ENCODE measurements at regions not wholly inside any gene's neighbourhood (a gene's known extent, or its start where the extent isn't known, plus 50 kb on each side); places are given as distances from the start of the nearest gene placed in this dataset.
"Not testable (repeated sequence)": the region's sequence is repeated elsewhere in the genome, so short reads cannot be mapped to it uniquely, and the experiment has no call there.

DNA sequence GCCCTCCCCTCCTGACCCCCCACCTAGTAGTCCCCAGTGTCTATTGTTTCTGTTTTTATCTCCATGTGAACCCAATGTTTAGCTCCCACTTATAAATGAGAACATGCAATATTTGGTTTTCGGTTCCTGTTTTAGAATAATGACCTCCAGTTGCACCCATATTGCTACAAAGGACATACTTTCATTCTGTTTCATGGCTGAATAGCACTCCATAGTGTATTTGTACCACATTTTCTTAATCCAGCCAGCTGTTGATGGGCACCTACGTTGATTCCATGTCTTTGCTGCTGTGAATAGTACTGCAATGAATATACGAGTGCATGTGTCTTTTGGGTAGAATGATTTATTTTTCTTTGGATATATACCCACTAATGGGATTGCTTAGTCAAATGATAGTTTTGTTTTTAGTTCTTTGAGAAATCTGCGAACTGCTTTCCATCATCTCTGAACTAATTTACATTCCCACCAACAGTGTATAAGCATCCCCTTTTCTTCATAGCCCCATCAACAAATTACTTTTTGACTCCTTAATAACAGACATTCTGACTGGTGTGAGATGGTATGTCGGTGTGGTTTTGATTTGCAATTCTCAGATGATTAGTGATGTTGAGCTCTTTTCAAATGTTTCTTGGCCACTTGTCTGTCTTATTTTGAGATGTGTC, 128.4 kb upstream of the PHYHIPL start:
- no peak for DNase-seq

DNA sequence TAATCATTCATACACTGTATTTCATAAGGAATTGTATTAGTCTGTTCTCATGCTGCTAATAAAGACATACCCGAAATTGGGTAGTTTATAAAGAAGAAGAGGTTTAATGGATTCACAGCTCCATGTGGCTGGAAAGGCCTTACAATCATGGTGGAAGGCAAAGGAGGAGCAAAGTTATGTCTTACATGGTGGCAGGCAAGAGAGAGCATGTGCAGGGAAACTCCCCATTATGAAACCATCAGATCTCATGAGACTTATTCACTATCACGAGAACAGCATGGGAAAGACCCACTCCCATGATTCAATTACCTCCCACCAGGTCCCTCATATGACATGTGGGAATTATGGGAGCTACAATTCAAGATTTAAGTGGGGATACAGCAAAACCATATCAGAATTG, 122.9 kb upstream of the PHYHIPL start:
- not testable (repeated sequence) for DNase-seq

DNA sequence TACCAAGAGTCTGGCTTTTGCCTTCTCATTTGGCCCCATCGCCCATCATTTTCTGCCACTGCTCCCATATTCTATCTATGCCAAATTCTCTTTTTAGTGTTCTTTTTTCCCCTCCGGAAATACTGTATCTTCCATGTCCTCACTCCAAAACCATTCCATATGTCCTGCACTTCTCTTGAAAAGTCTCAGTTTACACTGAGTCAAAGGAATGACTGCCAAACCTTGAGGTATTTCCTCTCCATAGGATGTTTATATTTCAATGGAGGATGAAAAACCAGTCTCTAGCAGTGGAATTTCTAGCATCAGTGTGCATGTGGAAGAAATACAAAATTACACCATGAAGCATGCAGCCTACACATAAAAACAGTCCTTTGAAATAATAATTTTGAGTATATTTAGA, 121.4 kb upstream of the PHYHIPL start:
- no peak for DNase-seq

DNA sequence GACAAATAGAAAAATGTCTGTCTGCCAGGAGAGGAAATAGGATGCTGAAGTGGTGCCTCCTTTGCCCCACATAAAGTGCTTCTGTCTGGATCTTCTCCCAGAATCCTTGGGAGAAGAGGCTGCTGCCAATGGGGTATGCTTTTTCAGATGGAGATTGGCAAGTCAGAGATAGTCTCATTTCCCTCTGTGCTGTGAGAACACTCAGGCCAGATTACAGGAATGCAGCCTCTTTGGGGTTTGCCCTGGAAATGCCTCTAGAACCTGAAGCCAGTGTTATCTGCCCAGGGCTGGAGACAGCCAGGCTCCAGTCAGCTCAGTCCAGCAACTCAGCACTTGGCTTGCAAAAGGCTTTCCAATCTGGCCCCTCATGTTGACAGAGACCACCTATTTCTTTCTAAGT, 119.1 kb upstream of the PHYHIPL start:
- DNase-seq = no peak

DNA sequence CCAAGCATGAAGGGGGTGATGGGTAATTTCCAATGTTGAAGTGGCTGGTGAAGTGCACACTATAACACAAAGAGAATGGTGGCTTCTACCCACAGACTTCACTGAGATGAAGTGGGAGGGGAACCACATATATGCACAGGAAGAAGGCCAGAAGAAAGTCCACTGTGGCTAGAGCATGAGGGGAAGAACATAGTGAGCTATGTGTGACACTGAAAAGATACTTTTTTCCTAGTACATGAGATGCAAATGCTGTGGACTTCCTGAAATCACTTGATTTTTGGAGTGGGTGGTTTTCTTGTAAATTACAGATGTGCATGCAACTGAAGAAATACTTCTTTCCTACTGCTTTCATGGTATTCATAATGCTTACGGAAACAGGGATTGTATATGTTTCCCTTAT, 115.6 kb upstream of the PHYHIPL start:
- no peak for DNase-seq

DNA sequence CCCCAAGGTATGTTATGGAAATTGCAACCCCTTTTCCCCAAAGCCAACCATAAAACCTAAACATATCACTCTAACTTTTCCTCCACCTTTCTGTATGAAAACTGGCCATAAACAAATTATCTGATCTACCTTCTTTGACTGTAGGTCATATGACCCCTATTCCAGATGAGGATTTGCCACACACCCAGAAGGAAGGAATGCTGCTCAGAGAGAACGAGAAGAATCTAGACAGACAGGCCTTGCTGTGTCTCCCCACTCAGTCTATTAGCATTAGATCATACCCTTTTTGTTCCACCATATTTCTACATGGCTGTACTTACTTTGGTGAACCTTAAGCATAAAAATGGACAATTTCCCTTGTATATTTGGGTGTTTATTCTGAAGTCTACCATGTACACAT, 113.0 kb upstream of the PHYHIPL start:
- DNase-seq = no peak

DNA sequence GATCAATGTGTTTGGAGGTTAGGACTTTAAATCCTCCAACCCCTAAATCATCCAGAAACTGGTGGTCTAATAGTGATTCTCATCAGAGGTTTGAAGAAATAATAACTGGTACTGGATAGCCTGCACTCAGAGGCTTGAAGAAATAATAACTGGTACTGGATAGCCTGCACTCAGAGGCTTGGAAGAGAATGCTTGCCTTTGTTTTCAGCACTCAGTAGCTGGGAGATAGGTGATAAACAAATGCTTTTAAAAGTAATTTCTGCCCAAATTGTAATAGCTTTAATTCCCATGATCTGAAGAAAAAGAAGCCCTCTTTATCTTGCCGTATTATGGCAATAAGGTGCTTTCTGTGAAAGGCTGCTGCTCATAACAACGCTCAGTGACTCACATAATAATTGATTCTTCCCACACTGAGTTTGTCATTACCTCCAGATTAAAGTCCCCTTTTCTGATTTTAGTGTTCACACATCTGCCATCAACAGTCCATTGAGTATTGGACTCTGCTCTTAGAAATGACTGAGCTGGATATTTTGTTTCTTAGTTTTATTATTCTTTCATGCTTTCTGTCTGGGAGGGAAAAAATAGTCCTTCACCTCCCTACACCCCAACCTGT, 112.3 kb upstream of the PHYHIPL start:
- no peak for DNase-seq

DNA sequence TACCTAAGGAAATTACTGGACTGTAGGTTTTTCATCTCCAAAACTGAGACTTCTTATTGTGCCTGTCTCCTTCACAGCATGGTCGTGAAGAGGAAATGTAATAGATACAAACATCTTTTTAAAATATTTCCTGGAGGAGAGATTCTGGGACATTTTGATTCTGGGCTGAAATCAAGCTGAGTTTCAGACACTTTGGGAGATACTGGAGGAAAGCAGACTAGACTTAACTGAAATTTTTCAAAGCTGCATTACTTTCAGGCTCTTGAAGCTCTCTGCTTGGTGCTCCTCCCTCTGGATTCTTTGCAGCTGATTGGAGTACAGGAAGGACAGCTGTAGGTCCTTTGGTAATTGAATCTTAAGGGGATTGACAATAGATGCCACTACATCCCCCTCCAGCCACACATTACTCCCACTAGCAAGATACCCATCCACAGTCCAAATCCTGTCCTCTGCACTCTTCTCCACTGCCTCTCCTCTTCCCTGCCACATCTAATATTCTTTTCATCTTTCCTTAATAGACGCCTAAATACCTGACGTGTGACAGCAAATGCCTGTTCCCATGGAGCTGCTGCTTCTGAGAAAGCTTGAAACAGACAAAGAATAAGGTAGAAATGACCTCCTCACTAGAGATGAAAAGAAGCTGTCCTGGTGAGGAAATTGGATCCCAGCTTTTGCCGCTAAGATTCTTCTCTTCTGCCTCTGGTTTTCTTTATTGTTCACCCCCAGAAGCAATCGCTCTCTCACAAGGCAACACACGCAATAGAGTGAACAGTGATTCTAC, 111.5 kb upstream of the PHYHIPL start:
- no peak for DNase-seq

DNA sequence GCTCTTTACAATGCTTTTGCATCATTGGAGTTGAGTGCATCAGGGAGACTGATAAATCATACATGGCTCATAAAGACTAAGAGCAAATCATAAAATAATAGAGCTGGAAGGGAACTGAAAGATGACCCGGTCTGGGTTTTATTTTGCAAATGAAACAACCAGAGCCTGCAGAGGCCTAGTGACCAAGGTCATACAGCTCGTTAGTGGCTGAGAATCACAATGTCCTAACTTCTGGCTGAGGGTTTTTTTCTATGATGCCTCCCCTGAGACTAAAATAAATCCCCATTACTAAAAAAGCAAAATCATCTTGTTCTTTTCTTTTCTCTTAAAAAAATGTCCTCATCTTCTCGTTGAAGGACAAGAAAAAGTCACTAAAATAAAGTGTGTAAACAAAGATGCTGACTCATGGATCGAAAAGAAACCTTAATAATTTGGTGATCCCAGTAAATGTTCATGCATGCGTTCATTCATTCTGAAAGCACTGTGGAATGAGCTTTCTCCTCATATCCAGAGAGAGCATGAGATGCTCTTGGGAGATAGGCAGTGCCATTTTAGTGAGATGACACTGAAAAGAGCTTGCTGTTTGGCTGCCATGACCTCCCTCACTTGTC, 107.8 kb upstream of the PHYHIPL start:
- no peak for DNase-seq

DNA sequence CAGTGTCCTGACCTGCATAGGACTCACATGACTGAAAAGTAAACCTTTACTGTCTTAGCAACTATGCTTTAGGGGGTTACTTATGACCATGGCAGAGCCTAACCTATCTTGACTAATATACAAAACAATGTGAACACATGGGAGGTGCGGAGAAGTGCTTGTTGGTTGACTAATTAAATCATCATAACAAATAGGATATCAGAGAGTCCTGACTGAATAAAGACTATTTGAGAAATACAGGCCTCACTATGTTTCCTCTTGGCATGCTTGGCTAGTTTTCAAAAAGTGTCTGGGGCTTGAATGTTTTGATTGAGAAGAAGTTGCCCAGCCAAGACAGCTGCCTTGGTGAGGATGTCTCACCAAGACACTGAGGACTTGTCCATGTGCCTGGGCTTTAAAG, 104.4 kb upstream of the PHYHIPL start:
- DNase-seq = no peak

DNA sequence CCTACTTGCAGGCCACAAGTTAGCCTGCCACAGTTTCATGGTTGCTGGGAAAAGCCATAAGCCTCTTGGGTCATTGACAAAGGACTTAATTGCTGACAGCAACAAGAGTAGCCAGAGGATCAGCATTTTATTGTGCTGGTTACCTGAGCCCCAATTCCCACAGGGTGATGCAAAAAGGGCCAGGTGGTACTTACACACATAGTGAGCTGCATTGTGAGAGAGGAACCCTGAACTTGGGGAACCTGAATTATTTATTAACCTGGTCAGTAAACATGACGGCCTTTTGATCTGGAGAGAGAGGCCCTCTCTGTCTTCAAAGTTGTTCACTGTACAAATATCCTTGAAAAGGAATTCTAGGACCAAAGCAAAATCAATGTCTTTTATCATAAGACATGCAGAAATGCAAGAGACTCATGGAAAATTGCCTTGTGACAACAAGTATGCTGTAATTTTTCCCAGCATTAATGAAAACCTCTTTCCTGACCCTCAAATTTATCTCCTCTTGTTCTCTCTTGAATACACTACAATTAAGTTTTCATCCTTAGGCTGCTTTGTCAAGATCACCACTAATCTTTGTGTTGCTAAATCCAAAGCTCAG, 102.9 kb upstream of the PHYHIPL start:
- no peak for DNase-seq

DNA sequence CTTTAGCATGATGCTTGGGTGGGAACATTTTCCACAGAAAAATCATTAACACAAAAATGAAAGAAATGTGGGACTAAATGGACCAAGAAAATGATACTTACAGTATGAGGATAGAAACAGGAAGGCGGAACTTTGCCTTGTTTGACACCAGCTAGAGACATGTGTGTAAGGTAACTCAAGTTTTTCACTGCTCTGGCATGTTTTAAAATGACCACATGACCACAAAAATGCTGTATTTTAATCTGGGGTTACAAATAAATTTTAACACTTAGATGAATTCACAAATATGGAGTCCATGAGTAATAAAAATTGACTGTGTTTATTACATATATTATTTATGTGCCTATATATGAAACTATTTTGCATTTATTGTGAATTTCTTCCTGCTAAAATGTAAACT, 100.9 kb upstream of the PHYHIPL start:
- no peak for DNase-seq

DNA sequence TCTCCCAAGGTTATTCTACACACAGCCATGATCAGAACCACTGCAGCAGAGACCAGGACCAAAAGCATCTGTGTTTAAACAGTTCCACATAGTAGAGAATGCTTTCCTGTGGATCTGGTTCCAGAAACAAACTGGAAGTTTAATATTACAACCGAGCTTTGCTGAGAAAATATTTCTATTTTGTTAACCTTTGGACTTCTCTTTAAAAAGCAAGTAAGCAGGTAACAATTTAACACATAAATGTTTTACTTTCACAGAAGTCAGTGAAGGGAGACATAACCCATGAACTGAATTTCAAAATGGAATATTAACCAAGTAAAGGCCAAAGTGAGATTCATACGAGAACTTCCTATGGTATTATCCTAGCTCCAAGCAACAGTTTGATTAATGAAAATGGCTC, 98.6 kb upstream of the PHYHIPL start:
- DNase-seq = no peak

DNA sequence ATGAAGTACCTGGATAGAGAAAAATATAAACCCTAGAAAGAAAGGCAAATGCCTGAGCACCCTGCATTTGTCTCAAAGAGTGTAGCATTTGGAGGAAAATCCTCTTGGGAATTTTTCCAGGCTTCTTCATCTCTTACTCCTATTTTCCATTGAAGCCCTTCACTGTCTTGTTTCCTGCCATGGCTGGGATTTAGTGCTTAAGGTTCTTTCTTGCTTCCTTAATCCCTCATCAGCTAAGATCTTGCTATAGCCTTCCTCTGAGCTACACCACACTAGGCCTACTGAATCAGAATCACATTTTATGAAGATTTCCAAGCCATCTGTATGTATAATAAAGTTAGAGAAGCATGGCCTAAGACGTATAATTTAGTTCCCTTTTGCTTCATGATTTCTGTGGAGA, 97.5 kb upstream of the PHYHIPL start:
- no peak for DNase-seq

DNA sequence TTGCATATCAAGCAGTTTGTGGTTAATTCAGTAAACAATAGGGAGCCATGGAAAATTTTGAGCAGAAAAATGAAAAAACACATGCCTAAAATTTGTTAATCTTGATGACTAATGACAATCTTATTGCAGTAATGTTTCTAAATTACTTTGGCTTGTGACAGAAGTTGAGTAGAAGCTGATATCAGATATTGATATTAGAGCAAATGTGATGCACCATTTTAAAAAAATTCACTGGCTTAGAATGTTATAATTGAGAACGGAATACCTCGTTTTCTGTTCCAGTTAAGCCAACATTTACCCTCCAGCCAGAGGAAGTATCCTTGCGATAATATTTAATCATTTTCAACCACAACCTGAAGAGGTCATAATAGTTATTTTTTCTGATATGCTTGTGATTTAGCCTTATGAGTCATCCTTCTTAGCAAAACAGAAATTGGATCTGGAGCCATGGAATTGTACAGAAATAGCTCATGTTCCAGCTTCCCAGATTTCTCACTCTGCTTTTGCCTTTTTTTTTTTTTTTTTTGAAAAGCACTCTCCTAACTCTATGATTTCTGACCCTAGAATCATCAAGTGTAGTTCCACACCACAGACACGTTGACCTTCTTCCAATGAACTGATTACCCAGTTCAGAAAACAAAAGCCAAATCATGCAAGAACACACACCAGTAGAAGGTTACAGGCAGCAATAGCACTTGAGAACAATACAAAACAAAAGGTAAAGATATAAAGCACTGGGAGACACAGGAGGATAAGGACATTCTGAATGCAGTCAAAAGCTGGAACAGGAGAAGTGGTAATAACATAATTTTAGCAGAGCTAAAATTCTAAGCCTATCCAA, 96.8 kb upstream of the PHYHIPL start:
- DNase-seq = no peak

DNA sequence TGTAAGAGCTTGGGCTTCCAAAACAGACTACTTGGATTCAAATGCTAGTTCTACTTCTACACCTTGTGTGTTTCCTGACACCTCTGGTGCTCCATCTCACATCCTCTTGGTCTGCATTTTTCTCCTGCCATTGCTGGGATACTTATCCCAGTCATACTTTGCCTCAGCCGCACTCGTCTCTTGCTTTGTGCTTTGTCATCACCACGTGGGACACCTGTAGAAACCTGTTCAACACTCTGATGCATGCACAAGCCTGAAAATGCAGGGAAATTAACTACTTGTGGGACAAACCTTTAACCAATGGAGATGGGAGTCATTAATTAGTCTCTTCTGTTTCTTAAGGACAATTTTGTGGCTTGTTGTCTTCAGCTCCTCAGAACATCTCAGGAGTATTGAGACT, 94.2 kb upstream of the PHYHIPL start:
- DNase-seq = no peak

DNA sequence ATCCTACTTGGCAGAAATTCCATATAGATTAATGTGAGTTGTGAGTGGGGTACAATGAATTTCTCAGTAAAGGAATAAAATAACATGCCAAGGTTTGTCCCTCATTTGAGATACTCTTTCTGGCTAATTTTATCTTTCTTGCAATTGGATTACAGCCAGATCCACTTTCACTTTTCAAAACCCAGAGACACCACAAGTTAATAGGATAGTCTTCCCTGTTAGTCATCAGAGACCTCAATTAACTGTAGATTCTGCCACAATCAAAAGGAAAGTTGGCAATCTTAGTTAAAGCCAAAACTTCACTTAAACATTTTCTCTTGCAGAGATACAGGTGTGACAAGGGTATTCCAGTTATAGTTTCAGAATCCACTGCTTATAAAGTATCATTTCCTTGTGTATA, 91.4 kb upstream of the PHYHIPL start:
- DNase-seq = no peak

DNA sequence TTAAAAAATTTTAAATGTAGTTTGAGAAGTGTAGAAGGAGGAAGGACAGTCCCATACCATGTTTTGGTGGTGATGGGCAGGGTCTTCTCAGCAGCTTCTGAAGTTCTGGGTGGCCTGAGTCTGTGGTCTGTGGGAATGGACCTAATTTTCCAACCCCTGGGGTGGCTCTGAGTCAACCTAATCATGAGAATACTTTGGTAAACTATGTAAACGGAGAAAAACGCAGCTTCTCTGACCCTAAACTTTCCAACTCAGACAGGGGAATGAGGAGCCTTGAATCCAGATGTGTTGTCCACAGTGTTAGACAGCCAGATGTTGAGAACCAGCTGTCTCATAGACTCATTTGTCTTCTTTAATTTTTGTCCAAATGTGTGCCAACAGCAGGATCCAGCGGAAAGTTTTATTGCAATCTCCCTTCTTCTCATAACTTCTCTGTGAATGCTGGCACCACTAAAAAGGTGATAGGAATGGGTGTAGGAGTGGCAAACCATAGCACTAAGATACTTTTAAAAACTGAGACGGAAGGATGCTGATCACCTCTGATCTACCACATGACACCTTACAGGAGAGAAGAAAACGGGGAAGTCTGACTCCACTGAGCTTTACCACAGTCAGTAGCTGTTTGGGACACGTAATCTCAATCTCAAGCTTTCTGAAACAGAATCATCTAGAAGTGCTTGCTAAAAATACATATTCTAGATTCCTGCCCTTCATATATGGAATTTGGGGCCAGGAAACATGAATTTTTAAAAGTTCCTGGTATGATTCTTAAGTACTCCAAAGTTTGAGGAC, 90.5 kb upstream of the PHYHIPL start:
- no peak for DNase-seq

DNA sequence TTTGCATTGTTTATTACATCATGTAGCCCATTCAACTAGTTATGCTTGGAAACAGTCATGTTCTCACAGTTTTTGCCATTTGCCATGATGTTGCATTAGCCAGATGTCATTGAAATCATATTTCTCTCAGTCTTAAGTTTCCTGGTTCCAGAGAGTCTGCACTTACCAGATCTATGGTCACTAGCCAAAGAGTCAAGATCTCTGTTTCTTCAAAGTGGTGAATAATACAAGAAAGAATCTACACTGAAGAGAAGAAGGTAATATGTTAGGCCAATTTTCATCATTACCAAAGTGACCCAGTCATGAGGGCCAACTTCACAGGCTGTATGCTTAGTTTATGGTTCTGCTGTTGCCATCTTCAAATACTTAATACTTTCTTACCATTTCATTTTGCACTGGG, 89.0 kb upstream of the PHYHIPL start:
- DNase-seq = no peak

DNA sequence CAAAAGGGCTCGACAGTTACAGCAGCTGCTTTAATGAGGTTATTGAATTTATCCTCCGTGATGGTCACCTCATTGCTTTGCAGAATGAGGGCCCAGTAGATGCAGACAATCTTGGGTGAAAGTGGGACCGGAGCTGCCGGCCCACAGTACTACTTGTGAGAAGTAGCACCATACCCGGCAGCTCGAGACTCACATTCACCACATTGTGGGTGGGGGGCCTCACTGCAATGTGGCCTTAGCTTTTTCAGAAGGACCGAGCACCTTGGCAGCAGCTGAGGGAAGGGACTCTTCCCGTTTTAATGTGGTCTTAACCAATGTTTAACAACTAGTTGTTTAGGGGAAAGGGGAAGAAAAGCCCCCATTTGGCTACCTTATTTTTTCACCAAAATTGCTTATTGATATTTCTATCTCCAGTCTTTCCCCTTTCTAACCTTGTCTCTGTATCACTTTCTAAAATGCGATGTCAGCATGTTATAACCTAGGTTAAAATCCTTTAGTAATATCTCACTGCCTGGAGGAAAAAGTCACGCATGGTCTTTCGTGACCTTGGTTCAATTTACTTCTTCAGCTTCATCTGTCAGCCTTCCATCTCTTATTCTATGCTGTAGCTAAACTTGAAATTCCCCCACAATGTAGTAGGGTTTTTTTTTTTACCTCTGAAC, 87.4 kb upstream of the PHYHIPL start:
- no peak for DNase-seq

Measured in T1000 (cell line).